ENCODE measurements at regions not wholly inside any gene's neighbourhood (a gene's known extent, or its start where the extent isn't known, plus 50 kb on each side); places are given as distances from the start of the nearest gene placed in this dataset.

DNA sequence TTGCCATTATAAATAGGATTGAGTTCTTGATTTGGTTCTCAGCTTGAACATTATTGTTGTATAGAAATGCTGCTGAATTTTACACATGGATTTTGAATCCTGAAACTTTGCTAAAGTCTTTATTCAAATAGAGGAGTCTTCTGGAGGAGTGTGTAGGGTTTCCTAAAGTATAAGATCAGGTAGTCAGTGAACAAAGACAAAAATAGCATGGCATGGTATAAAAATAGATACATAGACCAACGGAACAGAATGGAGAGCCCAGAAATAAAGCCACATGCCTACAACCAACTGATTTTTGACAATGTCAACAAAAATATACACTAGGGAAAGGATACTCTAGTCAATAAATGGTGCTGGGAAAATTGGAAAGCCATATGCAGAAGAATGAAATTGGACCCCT, 740.1 kb downstream of the QKI start:
- TF ChIP-seq POLR2A (IDR thresholded peaks at IDR 0.05; ENCODE audit: low read depth) (no peak), POLR2AphosphoS5 (IDR thresholded peaks at IDR 0.05) (no peak), EP300 (IDR thresholded peaks at IDR 0.05) (no peak)
- TF ChIP-seq, protein P1, sequence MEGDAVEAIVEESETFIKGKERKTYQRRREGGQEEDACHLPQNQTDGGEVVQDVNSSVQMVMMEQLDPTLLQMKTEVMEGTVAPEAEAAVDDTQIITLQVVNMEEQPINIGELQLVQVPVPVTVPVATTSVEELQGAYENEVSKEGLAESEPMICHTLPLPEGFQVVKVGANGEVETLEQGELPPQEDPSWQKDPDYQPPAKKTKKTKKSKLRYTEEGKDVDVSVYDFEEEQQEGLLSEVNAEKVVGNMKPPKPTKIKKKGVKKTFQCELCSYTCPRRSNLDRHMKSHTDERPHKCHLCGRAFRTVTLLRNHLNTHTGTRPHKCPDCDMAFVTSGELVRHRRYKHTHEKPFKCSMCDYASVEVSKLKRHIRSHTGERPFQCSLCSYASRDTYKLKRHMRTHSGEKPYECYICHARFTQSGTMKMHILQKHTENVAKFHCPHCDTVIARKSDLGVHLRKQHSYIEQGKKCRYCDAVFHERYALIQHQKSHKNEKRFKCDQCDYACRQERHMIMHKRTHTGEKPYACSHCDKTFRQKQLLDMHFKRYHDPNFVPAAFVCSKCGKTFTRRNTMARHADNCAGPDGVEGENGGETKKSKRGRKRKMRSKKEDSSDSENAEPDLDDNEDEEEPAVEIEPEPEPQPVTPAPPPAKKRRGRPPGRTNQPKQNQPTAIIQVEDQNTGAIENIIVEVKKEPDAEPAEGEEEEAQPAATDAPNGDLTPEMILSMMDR (IDR thresholded peaks at IDR 0.05), result no peak

All from esophagus muscularis mucosa (tissue), 4 donors.